Panc1 (cell line): ENCODE measurements at regions not wholly inside any gene's neighbourhood (a gene's known extent, or its start where the extent isn't known, plus 50 kb on each side); places are given as distances from the start of the nearest gene placed in this dataset.

Experiments used
- ATAC-seq: fragments of 200-7000 bp; cut with Tn5 transposase; 2 replicates; pipeline ENCODE4 v1.9.1; 2020; ENCODE audit warnings: mild to moderate bottlenecking, moderate library complexity
- BruUV-seq: library from RNA; stranded (reverse); fragments of 400-500 nt; replicated peaks from 2 replicates; lab custom pipeline; 2021; lab: Mats Ljungman, UMichigan
- CTCF ChIA-PET: fragments of 300-600 bp; sonication (Branson Sonifier 250); formaldehyde crosslinking; loops from one replicate; lab custom pipeline; 2022; ENCODE audit warnings: antibody characterized with exemption; lab: Charles Lee
- POLR2A ChIA-PET: fragments of 300-600 bp; sonication (Branson Sonifier 250); formaldehyde crosslinking; loops from one replicate; lab custom pipeline; 2022; ENCODE audit warnings: antibody characterized with exemption; lab: Charles Lee
- DNase-seq: peaks from one replicate; pipeline ENCODE4 v3.0.0-alpha.2; 2010; ENCODE audit warnings: low read depth, low spot score
- H3K27ac ChIP-seq: 2 replicates; pipeline ENCODE4 v1.5.1; 2011; ENCODE audit warnings: mild to moderate bottlenecking, low read length, inconsistent platforms
- H3K27me3 ChIP-seq: fragments of 200-500 bp; sonication (Bioruptor generic); 2 replicates; pipeline ENCODE4 v1.6.0; 2014; ENCODE audit warnings: low read length, inconsistent platforms; ENCODE audit not compliant: control insufficient read depth, insufficient read depth
- H3K36me3 ChIP-seq: fragments of 200-500 bp; sonication (Bioruptor generic); 2 replicates; pipeline ENCODE4 v1.5.1; 2014; ENCODE audit warnings: inconsistent platforms, mild to moderate bottlenecking, low read length, moderate library complexity; ENCODE audit not compliant: control insufficient read depth, insufficient read depth
- H3K4me1 ChIP-seq: 2 replicates; pipeline ENCODE4 v1.5.1; 2011; ENCODE audit warnings: inconsistent platforms, mild to moderate bottlenecking, low read length, moderate library complexity; ENCODE audit not compliant: control insufficient read depth, insufficient read depth
- H3K4me3 ChIP-seq, 2 experiments: 2 replicates each; pipeline ENCODE4 v1.5.1; 2011 to 2012; ENCODE audit warnings: low read depth in 2 of 2, low read length in 2 of 2, mild to moderate bottlenecking in 2 of 2, inconsistent platforms in 1 of 2, moderate library complexity in 1 of 2
- H3K9me3 ChIP-seq: fragments of 200-500 bp; sonication (Bioruptor generic); 2 replicates; pipeline ENCODE4 v1.5.1; 2014; ENCODE audit warnings: low read depth, mild to moderate bottlenecking, inconsistent platforms, low read length, moderate library complexity; ENCODE audit not compliant: control insufficient read depth, insufficient read depth
- CTCF ChIP-seq: fragments of 450-650 bp; IDR thresholded peaks from 2 replicates; pipeline ENCODE4 v1.5.1; 2017; ENCODE audit warnings: mild to moderate bottlenecking
- POLR2AphosphoS5 ChIP-seq: IDR thresholded peaks from 2 replicates; pipeline ENCODE4 v1.6.1; 2012; ENCODE audit warnings: mild to moderate bottlenecking, low read depth, low read length, moderate library complexity
- REST ChIP-seq, 2 experiments: IDR thresholded peaks; 2 replicates each; pipeline ENCODE4 v1.6.1; 2011 to 2012; ENCODE audit warnings: low read depth in 2 of 2, control low read depth in 1 of 2, low read length in 1 of 2, mild to moderate bottlenecking in 1 of 2, moderate library complexity in 1 of 2; ENCODE audit not compliant: insufficient read depth in 1 of 2
- SIN3A ChIP-seq: IDR thresholded peaks from 2 replicates; pipeline ENCODE4 v1.6.1; 2012; ENCODE audit warnings: low read depth, mild to moderate bottlenecking, low read length, moderate library complexity, borderline replicate concordance; ENCODE audit not compliant: insufficient read depth
- TCF7L2 ChIP-seq: IDR thresholded peaks from 2 replicates; pipeline ENCODE4 v1.6.1; 2011; ENCODE audit warnings: mild to moderate bottlenecking, low read depth, low read length, inconsistent platforms
- in situ Hi-C: cut with HindIII; loops from 2 replicates; pipeline ENCODE4 v1.10.0; 2016; ENCODE audit warnings: low sequenced_read_pairs, low pct_unique_long_range_greater_than_20kb
- intact Hi-C: fragments of 100-400 bp; cut with micrococcal nuclease; formaldehyde crosslinking; loops from one replicate; pipeline ENCODE4 v1.10.0; 2022; ENCODE audit not compliant: unreplicated experiment

GRCh38 chr9:129267141-129267540 lies 89.1 kb upstream of the IER5L start:
- Histone ChIP-seq H3K9me3 (no peaks in the 10 kb centered on the region), H3K36me3 (no peaks in the 10 kb centered on the region), H3K4me3 (no peak overlapping the region), H3K27ac (no peak overlapping the region), H3K4me1 (no peaks in the 10 kb centered on the region), H3K27me3 (no peaks in the 10 kb centered on the region)
- ATAC-seq (no peak), DNase-seq (no peak)
- TF ChIP-seq CTCF (no peak), SIN3A (no peak), POLR2AphosphoS5 (no peak), TCF7L2 (no peak), REST (IDR thresholded peaks at IDR 0.05; ENCODE audit: insufficient read depth in 1 of 2, low read depth in 2 of 2, low read length in 1 of 2) (no peak)
- intact Hi-C loops = no loop called here
- no TSS peak for BruUV-seq
- ChIA-PET CTCF (no interaction called here), POLR2A (no interaction called here)
- in situ Hi-C loops = no loop called here

GRCh38 chr9:129266536-129266935 lies 88.5 kb upstream of the IER5L start:
- intact Hi-C loops = no loop called here
- no peaks in the 10 kb centered on the region for H3K9me3 ChIP-seq
- H3K4me3 ChIP-seq = no peak overlapping the region
- H3K4me1 ChIP-seq = no peaks in the 10 kb centered on the region
- no peak for TF ChIP-seq SIN3A
- no peak for TF ChIP-seq REST (IDR thresholded peaks at IDR 0.05; ENCODE audit: insufficient read depth in 1 of 2, low read depth in 2 of 2, low read length in 1 of 2)
- no peak for TF ChIP-seq POLR2AphosphoS5
- no peak for TF ChIP-seq TCF7L2
- TF ChIP-seq CTCF = no peak
- no peaks in the 10 kb centered on the region for H3K36me3 ChIP-seq
- DNase-seq (no peak), ATAC-seq (no peak)
- no TSS peak for BruUV-seq
- in situ Hi-C loops = no loop called here
- ChIA-PET POLR2A (no interaction called here), CTCF (no interaction called here)
- no peak overlapping the region for H3K27ac ChIP-seq
- no peaks in the 10 kb centered on the region for H3K27me3 ChIP-seq
